SK-N-SH treated with all-trans-retinoic acid at 6 μM for 48 hours (cell line): ENCODE measurements at regions not wholly inside any gene's neighbourhood (a gene's known extent, or its start where the extent isn't known, plus 50 kb on each side); places are given as distances from the start of the nearest gene placed in this dataset.

ENCODE experiments used
- ATAC-seq: fragments of 200-7000 bp; cut with Tn5 transposase; 3 replicates; pipeline ENCODE4 v1.9.1; 2020; ENCODE audit warnings: mild to moderate bottlenecking, moderate library complexity
- ARNTL ChIP-seq: fragments of 450-650 bp; formaldehyde crosslinking; IDR thresholded peaks from 2 replicates; pipeline ENCODE4 v1.5.0; 2020; ENCODE audit warnings: low read depth, mild to moderate bottlenecking, moderate library complexity, borderline replicate concordance
- CSDC2 ChIP-seq: fragments of 250-450 bp; sonication (Bioruptor Pico); IDR thresholded peaks from 2 replicates; pipeline ENCODE4 v1.5.0; 2020; ENCODE audit warnings: mild to moderate bottlenecking, moderate library complexity
- ESRRG ChIP-seq: fragments of 250-450 bp; sonication (Bioruptor Pico); IDR thresholded peaks from 2 replicates; pipeline ENCODE4 v1.6.1; 2021; ENCODE audit warnings: mild to moderate bottlenecking
- GLIS3 ChIP-seq: fragments of 250-450 bp; sonication (Bioruptor Pico); IDR thresholded peaks from 2 replicates; pipeline ENCODE4 v1.5.0; 2020; ENCODE audit warnings: mild to moderate bottlenecking, moderate library complexity
- ISL1 ChIP-seq: fragments of 250-450 bp; sonication (Bioruptor Pico); IDR thresholded peaks from 2 replicates; pipeline ENCODE4 v2.1.2; 2022; ENCODE audit warnings: mild to moderate bottlenecking, moderate library complexity
- OSR1 ChIP-seq: fragments of 250-450 bp; sonication (Bioruptor Pico); IDR thresholded peaks from 2 replicates; pipeline ENCODE4 v1.8.0; 2022; ENCODE audit warnings: moderate library complexity, mild to moderate bottlenecking, inconsistent platforms
- PPARA ChIP-seq: fragments of 250-450 bp; sonication (Bioruptor Pico); IDR thresholded peaks from 2 replicates; pipeline ENCODE4 v1.5.0; 2020; ENCODE audit warnings: mild to moderate bottlenecking, borderline replicate concordance
- RARB ChIP-seq: fragments of 250-450 bp; sonication (Bioruptor Pico); IDR thresholded peaks from 2 replicates; pipeline ENCODE4 v1.8.0; 2021; ENCODE audit warnings: mild to moderate bottlenecking, moderate library complexity
- SNAI2 ChIP-seq: fragments of 250-450 bp; sonication (Bioruptor Pico); IDR thresholded peaks from 2 replicates; pipeline ENCODE4 v1.5.0; 2020; ENCODE audit warnings: mild to moderate bottlenecking, moderate library complexity
- TCF4 ChIP-seq: fragments of 250-450 bp; sonication (Bioruptor Pico); IDR thresholded peaks from 2 replicates; pipeline ENCODE4 v1.8.0; 2021; ENCODE audit warnings: mild to moderate bottlenecking, moderate library complexity, borderline replicate concordance
- TOX ChIP-seq: fragments of 250-450 bp; sonication (Bioruptor Pico); IDR thresholded peaks from 2 replicates; pipeline ENCODE4 v1.8.0; 2021; ENCODE audit warnings: mild to moderate bottlenecking, moderate library complexity, borderline replicate concordance
- ZC3H10 ChIP-seq: fragments of 250-450 bp; sonication (Bioruptor Pico); IDR thresholded peaks from 2 replicates; pipeline ENCODE4 v1.5.1; 2021; ENCODE audit warnings: mild to moderate bottlenecking, moderate library complexity
- ZFP3 ChIP-seq: fragments of 250-450 bp; sonication (Bioruptor Pico); IDR thresholded peaks from 2 replicates; pipeline ENCODE4 v1.5.0; 2020; ENCODE audit warnings: mild to moderate bottlenecking, moderate library complexity
- ZFP30 ChIP-seq: fragments of 450-650 bp; formaldehyde crosslinking; IDR thresholded peaks from 2 replicates; pipeline ENCODE4 v1.5.0; 2022; ENCODE audit warnings: mild to moderate bottlenecking, moderate library complexity
- ZNF70 ChIP-seq: fragments of 450-650 bp; formaldehyde crosslinking; IDR thresholded peaks from 2 replicates; pipeline ENCODE4 v1.5.0; 2020; ENCODE audit warnings: mild to moderate bottlenecking, moderate library complexity
- ZNF8 ChIP-seq: fragments of 450-650 bp; formaldehyde crosslinking; IDR thresholded peaks from 2 replicates; pipeline ENCODE4 v1.5.0; 2020; ENCODE audit warnings: mild to moderate bottlenecking, moderate library complexity
- TF ChIP-seq, protein P1 (sequence below): fragments of 250-450 bp; sonication (Bioruptor Pico); IDR thresholded peaks from 2 replicates; pipeline ENCODE4 v1.5.0; 2020; ENCODE audit warnings: mild to moderate bottlenecking, moderate library complexity
- TF ChIP-seq, protein P2 (sequence below): fragments of 250-450 bp; sonication (Bioruptor Pico); IDR thresholded peaks from 2 replicates; pipeline ENCODE4 v1.8.0; 2020; ENCODE audit warnings: mild to moderate bottlenecking, moderate library complexity, borderline replicate concordance
- TF ChIP-seq, protein P3 (sequence below): fragments of 250-450 bp; sonication (Bioruptor Pico); IDR thresholded peaks from 2 replicates; pipeline ENCODE4 v1.5.1; 2021; ENCODE audit warnings: mild to moderate bottlenecking, moderate library complexity
- TF ChIP-seq, protein P4 (sequence below): fragments of 250-450 bp; sonication (Bioruptor Pico); IDR thresholded peaks from 2 replicates; pipeline ENCODE4 v1.8.0; 2021; ENCODE audit warnings: low read depth, mild to moderate bottlenecking, moderate library complexity, borderline replicate concordance
- TF ChIP-seq, protein P5 (sequence below): fragments of 250-450 bp; sonication (Bioruptor Pico); IDR thresholded peaks from 2 replicates; pipeline ENCODE4 v1.5.1; 2020; ENCODE audit warnings: low read depth, mild to moderate bottlenecking, moderate library complexity

DNA sequence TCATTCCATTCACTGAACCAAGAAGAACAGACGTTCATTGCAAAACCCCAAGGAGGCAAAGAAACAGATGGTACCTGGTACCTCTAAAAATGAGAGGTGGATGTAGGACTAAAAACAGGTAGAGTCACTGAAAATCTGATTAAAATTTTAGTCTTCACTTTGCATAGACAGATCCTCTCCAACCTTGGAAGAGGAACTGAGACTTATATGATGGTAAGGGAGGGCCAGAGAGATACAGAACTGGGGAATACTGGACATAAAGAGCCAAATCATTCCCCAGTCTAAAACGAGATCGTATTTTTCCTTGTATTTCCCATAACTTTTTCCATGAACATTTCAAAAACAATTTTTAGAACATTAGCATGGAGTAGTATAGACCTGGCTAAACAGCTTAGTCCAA lies 59.7 kb upstream of the SPOPL start:
- ATAC-seq: no peak
- no peak for TF ChIP-seq PPARA (CRISPR knock-in tag)
- no peak for TF ChIP-seq ESRRG (CRISPR knock-in tag)
- no peak for TF ChIP-seq ZC3H10 (CRISPR knock-in tag)
- no peak for TF ChIP-seq RARB (CRISPR knock-in tag)
- no peak for TF ChIP-seq ARNTL
- TF ChIP-seq TCF4: no peak
- TF ChIP-seq ZNF8 (CRISPR knock-in tag): no peak
- no peak for TF ChIP-seq ISL1
- TF ChIP-seq SNAI2 (CRISPR knock-in tag): no peak
- TF ChIP-seq, protein P1, sequence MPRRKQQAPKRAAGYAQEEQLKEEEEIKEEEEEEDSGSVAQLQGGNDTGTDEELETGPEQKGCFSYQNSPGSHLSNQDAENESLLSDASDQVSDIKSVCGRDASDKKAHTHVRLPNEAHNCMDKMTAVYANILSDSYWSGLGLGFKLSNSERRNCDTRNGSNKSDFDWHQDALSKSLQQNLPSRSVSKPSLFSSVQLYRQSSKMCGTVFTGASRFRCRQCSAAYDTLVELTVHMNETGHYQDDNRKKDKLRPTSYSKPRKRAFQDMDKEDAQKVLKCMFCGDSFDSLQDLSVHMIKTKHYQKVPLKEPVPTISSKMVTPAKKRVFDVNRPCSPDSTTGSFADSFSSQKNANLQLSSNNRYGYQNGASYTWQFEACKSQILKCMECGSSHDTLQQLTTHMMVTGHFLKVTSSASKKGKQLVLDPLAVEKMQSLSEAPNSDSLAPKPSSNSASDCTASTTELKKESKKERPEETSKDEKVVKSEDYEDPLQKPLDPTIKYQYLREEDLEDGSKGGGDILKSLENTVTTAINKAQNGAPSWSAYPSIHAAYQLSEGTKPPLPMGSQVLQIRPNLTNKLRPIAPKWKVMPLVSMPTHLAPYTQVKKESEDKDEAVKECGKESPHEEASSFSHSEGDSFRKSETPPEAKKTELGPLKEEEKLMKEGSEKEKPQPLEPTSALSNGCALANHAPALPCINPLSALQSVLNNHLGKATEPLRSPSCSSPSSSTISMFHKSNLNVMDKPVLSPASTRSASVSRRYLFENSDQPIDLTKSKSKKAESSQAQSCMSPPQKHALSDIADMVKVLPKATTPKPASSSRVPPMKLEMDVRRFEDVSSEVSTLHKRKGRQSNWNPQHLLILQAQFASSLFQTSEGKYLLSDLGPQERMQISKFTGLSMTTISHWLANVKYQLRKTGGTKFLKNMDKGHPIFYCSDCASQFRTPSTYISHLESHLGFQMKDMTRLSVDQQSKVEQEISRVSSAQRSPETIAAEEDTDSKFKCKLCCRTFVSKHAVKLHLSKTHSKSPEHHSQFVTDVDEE (CRISPR knock-in tag): no peak
- TF ChIP-seq, protein P2, sequence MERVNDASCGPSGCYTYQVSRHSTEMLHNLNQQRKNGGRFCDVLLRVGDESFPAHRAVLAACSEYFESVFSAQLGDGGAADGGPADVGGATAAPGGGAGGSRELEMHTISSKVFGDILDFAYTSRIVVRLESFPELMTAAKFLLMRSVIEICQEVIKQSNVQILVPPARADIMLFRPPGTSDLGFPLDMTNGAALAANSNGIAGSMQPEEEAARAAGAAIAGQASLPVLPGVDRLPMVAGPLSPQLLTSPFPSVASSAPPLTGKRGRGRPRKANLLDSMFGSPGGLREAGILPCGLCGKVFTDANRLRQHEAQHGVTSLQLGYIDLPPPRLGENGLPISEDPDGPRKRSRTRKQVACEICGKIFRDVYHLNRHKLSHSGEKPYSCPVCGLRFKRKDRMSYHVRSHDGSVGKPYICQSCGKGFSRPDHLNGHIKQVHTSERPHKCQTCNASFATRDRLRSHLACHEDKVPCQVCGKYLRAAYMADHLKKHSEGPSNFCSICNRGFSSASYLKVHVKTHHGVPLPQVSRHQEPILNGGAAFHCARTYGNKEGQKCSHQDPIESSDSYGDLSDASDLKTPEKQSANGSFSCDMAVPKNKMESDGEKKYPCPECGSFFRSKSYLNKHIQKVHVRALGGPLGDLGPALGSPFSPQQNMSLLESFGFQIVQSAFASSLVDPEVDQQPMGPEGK (CRISPR knock-in tag): no peak
- TF ChIP-seq ZFP30: no peak
- TF ChIP-seq, protein P3, sequence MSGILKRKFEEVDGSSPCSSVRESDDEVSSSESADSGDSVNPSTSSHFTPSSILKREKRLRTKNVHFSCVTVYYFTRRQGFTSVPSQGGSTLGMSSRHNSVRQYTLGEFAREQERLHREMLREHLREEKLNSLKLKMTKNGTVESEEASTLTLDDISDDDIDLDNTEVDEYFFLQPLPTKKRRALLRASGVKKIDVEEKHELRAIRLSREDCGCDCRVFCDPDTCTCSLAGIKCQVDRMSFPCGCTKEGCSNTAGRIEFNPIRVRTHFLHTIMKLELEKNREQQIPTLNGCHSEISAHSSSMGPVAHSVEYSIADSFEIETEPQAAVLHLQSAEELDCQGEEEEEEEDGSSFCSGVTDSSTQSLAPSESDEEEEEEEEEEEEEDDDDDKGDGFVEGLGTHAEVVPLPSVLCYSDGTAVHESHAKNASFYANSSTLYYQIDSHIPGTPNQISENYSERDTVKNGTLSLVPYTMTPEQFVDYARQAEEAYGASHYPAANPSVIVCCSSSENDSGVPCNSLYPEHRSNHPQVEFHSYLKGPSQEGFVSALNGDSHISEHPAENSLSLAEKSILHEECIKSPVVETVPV (CRISPR knock-in tag): no peak
- no peak for TF ChIP-seq OSR1 (CRISPR knock-in tag)
- TF ChIP-seq ZNF70 (CRISPR knock-in tag): no peak
- TF ChIP-seq ZFP3: no peak
- TF ChIP-seq CSDC2 (CRISPR knock-in tag): no peak
- TF ChIP-seq GLIS3: no peak

DNA sequence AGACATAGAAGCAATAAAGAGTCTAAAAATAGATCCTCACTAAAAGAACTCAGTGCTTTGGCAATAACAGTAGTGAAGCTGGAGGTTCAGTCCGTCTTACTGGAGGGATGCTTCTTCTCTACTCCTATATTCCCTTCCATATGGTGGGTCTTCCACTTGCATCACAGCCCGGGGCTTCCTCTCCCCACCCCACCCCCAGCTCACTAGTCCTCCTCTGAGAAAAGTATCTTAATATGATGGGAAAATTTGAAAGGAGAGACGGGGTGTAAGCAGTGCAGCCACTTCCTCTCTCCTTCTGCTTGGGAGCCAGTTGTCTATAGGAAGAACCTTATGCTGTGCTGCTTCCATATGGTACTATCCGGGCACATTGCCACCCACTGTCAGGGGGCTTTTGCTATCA lies 57.2 kb upstream of the SPOPL start:
- no peak for ATAC-seq
- no peak for TF ChIP-seq ARNTL

DNA sequence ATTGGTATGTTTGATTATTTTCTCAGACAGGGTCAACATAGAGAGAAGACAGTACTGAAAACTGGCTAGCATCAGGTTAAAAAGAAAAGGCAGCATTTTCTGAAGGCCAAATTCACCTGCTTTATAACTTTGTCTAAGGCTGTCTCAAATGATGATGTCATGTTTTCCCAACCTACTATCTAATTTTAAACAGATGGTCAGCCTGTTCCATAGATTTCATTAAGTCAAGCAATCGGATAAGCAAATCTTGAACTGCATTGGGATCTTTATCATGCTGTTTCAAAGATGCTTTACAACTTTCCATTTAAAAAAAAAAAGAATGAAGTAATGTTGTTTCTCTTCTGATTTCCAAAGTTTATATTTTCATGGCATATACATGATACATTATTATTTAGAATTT lies 56.3 kb upstream of the SPOPL start:
- TF ChIP-seq CSDC2 (CRISPR knock-in tag): peak; percentile 84; the same call in 1 of the 2 replicates
- TF ChIP-seq, protein P4, sequence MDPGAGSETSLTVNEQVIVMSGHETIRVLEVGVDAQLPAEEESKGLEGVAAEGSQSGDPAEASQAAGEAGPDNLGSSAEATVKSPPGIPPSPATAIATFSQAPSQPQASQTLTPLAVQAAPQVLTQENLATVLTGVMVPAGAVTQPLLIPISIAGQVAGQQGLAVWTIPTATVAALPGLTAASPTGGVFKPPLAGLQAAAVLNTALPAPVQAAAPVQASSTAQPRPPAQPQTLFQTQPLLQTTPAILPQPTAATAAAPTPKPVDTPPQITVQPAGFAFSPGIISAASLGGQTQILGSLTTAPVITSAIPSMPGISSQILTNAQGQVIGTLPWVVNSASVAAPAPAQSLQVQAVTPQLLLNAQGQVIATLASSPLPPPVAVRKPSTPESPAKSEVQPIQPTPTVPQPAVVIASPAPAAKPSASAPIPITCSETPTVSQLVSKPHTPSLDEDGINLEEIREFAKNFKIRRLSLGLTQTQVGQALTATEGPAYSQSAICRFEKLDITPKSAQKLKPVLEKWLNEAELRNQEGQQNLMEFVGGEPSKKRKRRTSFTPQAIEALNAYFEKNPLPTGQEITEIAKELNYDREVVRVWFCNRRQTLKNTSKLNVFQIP (CRISPR knock-in tag): no peak
- TF ChIP-seq, protein P1 (CRISPR knock-in tag): peak; percentile 58; the same call in 1 of the 2 replicates
- TF ChIP-seq GLIS3: 0 out of 2 replicates have a peak, but pooled peaks have one; percentile 44
- TF ChIP-seq PPARA (CRISPR knock-in tag): no peak
- 0 out of 2 replicates have a peak, but pooled peaks have one; percentile 36 for TF ChIP-seq ZFP3
- no peak for TF ChIP-seq TOX
- peak; percentile 91 for TF ChIP-seq TCF4
- peak; percentile 92 for TF ChIP-seq SNAI2 (CRISPR knock-in tag)
- peak; percentile 82 for TF ChIP-seq ISL1
- TF ChIP-seq, protein P5, sequence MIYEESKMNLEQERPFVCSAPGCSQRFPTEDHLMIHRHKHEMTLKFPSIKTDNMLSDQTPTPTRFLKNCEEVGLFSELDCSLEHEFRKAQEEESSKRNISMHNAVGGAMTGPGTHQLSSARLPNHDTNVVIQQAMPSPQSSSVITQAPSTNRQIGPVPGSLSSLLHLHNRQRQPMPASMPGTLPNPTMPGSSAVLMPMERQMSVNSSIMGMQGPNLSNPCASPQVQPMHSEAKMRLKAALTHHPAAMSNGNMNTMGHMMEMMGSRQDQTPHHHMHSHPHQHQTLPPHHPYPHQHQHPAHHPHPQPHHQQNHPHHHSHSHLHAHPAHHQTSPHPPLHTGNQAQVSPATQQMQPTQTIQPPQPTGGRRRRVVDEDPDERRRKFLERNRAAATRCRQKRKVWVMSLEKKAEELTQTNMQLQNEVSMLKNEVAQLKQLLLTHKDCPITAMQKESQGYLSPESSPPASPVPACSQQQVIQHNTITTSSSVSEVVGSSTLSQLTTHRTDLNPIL (CRISPR knock-in tag): peak; percentile 68; the same call in 1 of the 2 replicates
- ATAC-seq: peak; percentile 80
